ENCODE measurements at regions not wholly inside any gene's neighbourhood (a gene's known extent, or its start where the extent isn't known, plus 50 kb on each side); places are given as distances from the start of the nearest gene placed in this dataset.
"Not testable (repeated sequence)": the region's sequence is repeated elsewhere in the genome, so short reads cannot be mapped to it uniquely, and the experiment has no call there.

- TF ChIP-seq JUN (IDR thresholded peaks at IDR 0.05; ENCODE audit: low read depth, low read length) (no peak), EP300 (IDR thresholded peaks at IDR 0.05; ENCODE audit: borderline replicate concordance in 1 of 2, low read depth in 2 of 2, low read length in 2 of 2) (no peak), BRCA1 (IDR thresholded peaks at IDR 0.05; ENCODE audit: low read depth, low read length) (no peak)
Observed at GRCh38 chr18:76602191-76602590, 107.1 kb upstream of the ZNF516 start (continued).

DNA sequence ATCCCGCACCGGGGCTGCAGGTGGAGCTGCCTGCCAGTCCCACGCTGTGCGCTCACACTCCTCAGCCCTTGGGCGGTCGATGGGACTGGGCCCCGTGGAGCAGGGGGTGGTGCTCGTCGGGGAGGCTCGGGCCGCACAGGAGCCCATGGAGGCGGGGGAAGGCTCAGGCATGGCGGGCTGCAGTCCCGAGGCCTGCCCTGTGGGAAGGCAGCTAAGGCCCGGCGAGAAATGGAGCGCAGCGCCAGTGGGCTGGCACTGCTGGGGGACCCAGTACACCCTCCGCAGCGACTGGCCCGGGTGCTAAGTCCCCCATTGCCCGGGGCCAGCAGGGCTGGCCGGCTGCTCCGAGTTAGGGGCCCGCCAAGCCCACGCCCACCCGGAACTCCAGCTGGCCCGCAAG lies 105.0 kb upstream of the ZNF516 start:
- H3K9ac ChIP-seq (replicated peaks in 1 of 4; ENCODE audit: extremely low read depth in 1 of 4, low read depth in 3 of 4, low read length in 3 of 4); H3K23me2 ChIP-seq (ENCODE audit: low read depth, low read length); H4K20me1 ChIP-seq (replicated peaks in 1 of 2; ENCODE audit: control insufficient read depth in 1 of 2, insufficient read depth in 2 of 2, low read length in 2 of 2); H3K56ac ChIP-seq (replicated peaks; ENCODE audit: insufficient read length, low read depth, low read length); H3K4me2 ChIP-seq (ENCODE audit: insufficient read depth in 1 of 2, low read depth in 2 of 2, low read length in 2 of 2); H3K79me2 ChIP-seq (ENCODE audit: control insufficient read depth in 1 of 2, insufficient read depth in 2 of 2, low read length in 2 of 2); H3K36me3 ChIP-seq (ENCODE audit: control insufficient read depth in 2 of 4, insufficient read depth in 4 of 4, low read length in 3 of 4); H3K27me3 ChIP-seq (replicated peaks in 1 of 4; ENCODE audit: control insufficient read depth in 3 of 4, extremely low read depth in 1 of 4, insufficient read depth in 3 of 4, low read length in 3 of 4); H3K23ac ChIP-seq (ENCODE audit: insufficient read length); H3K14ac ChIP-seq (ENCODE audit: insufficient read length); H2BK15ac ChIP-seq (ENCODE audit: low read length); H2AK5ac ChIP-seq (ENCODE audit: low read depth, low read length); H2AFZ ChIP-seq (ENCODE audit: low read length); H4K91ac ChIP-seq (replicated peaks; ENCODE audit: insufficient read length, low read length); H2BK12ac ChIP-seq (ENCODE audit: low read depth, low read length); H2BK20ac ChIP-seq (ENCODE audit: low read length); H3K4me3 ChIP-seq (ENCODE audit: extremely low read depth in 1 of 4, insufficient read depth in 2 of 4, low read depth in 3 of 4, low read length in 4 of 4); H2BK120ac ChIP-seq (replicated peaks; ENCODE audit: low read depth, low read length); H3K18ac ChIP-seq (ENCODE audit: extremely low read depth, low read length); H4K8ac ChIP-seq (ENCODE audit: extremely low read depth, insufficient read depth, low read length); H3K4me1 ChIP-seq (replicated peaks in 1 of 4; ENCODE audit: control insufficient read depth in 3 of 4, insufficient read depth in 4 of 4, low read length in 3 of 4); H3K4ac ChIP-seq (replicated peaks; ENCODE audit: insufficient read length, low read depth, low read length); POLR2A ChIA-PET (ENCODE audit: partially characterized antibody); H3K9me3 ChIP-seq (ENCODE audit: insufficient read depth in 2 of 2, low read depth in 1 of 2, low read length in 1 of 2); FAIRE-seq; H3K79me1 ChIP-seq (ENCODE audit: low read depth, low read length); H4K5ac ChIP-seq (ENCODE audit: insufficient read length, low read depth, low read length); H3K27ac ChIP-seq (ENCODE audit: low read depth, low read length); H2BK5ac ChIP-seq (ENCODE audit: low read depth, low read length): not testable (repeated sequence)
- WGBS, 2 experiments (ENCODE audit: extremely low coverage in 1 of 2, insufficient coverage in 1 of 2, insufficient read length in 1 of 2, insufficient replicate concordance in 2 of 2, low coverage in 1 of 2, low lambda C conversion rate in 2 of 2, missing lambda C conversion rate in 1 of 2): 93% methylated on average over 15 of the region's 28 CpGs; no CpG with 5 or more reads in 1 of the 2 experiments
- CTCF ChIA-PET (ENCODE audit: partially characterized antibody): interaction anchor here (1.1 to 1.5 kb wide), 4 partner anchors 17 to 64 kb away, joined by 3 read pairs; no protein-coding TSS in a partner anchor
- peak in 1 of 2 experiments; percentile 35 for DNase-seq (ENCODE audit: low read depth in 1 of 2, low spot score in 2 of 2)

Data from H1 (cell line).